GM19372 (cell line): ENCODE measurements at regions not wholly inside any gene's neighbourhood (a gene's known extent, or its start where the extent isn't known, plus 50 kb on each side); places are given as distances from the start of the nearest gene placed in this dataset.

Experiments
- ATAC-seq: cut with Tn5 transposase; IDR thresholded peaks from one replicate; pipeline ENCODE4 v1.9.1; 2021; ENCODE audit warnings: mild to moderate bottlenecking, low read depth, moderate library complexity; ENCODE audit not compliant: unreplicated experiment

DNA sequence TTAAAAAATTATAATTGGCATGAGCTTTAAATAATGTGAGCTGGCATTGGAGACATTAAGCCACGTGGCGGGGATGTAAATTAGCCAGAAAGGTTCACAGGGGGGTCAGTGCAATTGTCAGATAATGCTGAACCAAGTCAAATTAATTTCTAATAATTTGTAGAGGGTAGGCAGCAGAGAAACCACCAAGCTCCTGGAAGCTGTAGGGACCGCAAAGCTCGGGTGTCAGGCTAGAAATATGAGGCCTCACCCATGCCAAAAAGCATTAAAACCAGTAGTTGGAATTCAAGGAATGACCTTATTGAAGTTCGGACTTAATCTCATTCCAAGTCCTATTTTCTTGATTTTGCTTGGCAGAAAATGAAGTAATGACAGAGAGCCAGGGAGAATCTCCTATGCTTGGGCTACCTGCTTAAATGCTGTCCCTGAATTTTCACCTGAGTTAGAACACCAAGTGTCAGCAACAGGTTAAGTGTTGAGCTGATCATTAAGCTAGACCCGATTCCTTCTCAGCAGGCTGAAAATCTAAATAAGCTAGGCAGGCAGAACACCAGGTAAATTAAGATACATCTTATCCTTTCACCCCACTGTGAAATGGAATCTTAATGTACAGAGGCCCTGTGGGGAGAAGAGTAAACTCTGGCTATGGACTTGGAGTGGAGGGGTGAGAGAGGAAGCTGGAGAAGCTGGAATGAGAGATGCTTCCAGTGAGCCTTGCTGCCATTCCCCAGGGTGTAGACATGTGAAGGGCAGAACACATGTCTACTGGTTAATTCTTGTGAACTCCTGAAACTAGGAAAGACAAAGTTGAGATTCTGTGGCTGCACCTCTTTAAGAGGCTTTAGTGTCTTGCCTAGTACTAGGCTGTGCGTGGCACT is 520.0 kb downstream of the SLC4A3 start:
- ATAC-seq, result no peak

DNA sequence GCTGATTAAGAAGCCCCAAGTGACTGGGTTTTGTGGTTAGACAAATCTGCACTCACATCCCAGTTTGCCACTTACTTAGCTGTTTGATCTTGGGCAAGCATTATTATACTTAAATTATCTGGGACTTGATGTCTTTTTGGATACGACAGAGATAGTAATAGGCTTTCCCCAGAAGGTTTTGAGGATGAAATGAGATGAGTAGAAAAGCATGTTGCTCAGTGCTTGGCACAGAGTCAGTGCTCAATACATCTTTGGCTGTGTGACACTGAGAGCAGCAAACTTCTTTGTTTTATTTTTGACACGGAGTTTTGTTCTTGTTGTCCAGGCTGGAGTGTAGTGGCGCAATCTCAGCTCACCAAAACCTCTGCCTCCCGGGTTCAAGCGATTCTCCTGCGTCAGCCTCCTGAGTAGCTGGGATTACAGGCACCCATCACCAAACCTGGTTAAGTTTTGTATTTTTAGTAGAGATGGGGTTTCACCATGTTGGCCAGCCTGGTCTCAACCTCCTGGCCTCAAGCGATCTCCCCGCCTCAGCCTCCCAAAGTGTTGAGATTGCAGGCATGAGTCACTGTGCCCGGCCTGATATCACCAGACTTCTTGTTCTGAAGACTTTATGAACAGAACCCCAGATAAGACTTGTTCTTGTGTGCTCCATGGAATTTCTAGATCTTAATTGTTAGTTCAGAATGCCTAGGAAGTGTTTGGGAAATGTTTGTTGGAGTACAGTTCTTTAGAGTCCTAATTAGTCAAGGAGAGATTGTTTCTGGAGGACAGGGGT is 521.2 kb downstream of the SLC4A3 start:
- ATAC-seq, result no peak

DNA sequence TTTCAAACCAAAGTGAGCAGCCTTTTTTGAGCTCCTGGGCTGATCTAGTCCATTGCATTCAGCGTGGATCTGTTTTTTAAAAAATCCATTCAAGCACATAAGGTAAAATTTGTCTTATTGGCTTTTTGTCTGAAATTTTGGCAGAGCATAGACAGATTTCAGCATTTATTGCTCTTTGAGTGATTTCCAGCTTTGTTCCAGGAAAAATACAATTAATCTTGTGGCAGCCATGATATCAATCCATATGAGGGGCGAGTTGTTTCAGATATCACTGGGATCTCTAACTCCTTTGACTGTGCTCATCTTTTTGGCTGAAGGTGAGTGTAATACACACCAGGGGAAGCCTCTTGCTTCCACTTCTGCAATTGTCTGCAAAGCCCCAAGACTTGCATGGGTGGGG is 523.9 kb downstream of the SLC4A3 start:
- ATAC-seq, result no peak

DNA sequence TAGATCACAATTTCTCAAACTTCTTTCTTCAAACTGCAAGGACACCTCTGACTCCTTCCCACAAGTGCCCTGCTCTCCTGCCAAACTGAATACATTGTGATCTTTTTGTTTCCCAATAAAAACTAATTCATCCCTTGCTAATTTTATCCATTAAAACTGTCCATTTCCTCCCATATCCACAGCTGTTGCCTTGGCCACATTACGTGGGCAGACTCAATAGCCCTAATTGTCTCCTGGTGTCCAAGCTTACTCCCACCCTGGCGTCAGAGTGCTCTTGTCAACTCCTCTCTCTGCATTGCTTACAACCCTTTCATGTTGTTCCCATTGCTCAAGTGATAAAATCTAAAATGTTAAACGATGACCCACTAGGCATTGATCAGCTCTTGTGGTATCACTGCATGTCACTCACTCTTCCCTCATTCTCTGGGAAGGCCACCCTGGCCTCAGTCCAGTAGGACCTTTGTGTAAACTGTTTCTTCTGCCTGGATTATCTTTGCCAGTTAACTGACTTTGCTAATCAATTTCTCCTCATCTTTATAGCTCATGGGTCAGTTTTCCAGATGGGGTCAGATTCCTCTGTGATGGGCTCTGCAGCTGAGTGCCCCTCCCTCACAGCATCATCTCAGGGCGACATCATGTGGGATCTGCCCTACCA is 525.0 kb downstream of the SLC4A3 start:
- no peak for ATAC-seq

DNA sequence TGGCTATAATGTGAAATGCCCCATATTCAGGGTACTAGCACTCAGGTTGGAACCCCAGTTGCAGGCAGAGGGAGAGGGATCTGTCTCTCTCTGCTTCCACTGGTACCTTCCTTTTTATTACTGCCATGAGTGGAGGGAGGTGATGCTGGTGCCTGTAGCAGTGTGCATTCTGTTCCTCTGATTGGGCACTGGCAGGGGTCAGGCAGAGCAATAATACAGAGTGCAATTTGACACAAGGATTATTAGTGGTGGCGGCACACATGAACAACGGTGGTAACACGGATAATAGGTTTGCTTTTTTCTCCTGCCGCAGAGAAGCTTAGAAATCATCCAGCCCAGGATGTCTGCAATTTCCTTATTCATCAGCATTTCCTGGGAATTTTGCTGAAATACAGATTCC is 525.7 kb downstream of the SLC4A3 start:
- no peak for ATAC-seq

DNA sequence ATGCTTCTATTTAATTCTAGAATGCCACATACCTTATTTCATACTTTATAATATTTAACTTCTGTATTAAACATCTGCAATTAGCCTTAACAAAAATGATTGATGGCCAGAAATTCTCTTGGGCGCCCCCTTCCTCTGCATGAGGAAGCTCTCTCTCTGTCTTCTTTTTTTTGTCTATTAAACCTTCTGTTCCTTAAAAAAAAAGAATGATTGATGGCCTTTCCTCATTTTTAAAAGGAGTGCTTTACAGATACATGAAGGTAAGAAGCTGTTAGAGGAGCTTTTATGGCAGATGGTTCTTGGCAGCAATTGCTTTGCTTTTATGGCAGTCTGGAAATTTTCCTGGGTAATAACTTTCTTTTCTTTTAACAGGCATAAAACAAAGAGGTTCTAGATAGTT is 526.9 kb downstream of the SLC4A3 start:
- no peak for ATAC-seq

DNA sequence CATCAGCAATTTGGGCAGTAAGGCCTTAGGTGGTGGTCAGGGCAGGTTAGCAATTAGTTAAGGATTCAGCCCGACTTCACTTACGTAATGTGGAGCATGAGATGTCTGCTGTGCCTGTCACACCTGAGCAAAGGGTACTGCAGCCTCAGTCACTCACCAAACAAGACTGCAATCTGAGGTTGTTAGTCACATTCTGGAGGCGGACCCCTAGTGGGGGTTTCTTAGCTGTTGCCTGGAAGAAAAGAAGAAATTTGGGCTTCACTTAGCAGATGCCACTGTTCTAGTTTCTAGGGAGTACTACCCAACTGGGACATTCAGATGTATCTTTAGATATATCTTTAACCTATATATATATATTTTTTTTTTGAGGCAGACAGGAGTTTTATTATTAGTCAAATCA is 529.9 kb downstream of the SLC4A3 start:
- ATAC-seq, result no peak

DNA sequence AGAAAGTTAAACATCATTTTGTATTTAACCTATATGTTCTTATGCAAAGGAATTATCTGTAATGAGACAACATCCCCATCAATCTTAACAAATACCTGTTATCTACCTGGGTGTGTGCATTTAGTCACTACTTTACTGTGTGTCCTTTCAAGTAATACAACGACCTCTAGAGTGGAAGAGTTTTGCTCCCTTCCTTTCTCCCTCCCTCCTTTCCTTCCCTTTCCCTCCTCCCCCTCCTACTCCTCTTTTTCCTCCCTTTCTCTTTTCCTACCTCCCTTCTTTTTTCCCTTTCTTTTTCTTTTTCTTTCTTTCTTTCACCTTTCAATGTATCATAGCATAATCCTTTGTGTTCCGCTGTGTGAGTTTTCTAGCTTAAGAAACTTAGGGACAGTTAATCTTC is 532.3 kb downstream of the SLC4A3 start:
- ATAC-seq, result no peak

DNA sequence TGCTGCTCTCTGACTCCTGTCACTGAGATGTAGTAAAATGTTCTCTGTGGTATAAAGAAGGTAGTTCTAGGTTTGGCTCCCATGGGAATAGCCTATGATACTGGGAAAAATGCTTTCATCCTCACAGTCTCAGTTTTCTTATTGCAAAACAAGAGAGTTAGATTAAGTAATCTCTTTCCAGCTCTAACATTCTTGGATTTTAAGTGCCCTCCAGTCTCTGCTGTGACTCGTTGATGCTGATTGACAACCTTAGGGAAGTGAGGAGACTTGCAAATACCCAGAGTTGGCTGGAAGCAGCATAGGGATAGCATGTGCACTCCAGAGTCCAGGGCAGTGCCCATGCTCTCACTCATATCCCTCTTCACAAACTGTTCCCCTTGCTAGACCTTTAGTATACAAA is 534.9 kb downstream of the SLC4A3 start:
- no peak for ATAC-seq

DNA sequence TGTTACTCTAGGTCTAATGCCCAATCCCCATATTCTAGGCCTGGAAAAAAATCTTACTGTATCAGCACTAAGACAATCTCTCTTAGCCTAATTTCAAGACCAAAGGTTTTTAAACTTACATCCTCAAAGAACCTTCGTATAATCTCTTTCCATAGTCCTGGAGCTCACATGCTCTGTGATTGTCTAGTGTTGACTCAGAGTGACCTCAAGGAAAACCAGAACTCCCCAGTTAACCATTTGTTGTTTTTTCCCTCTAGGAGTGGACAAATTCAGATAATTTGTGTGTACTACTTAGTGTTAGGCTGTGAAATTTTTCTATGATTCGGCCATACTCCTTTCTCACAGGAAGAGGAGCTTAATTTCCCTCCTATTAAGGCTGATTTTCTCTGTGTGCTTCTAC is 536.1 kb downstream of the SLC4A3 start:
- no peak for ATAC-seq

DNA sequence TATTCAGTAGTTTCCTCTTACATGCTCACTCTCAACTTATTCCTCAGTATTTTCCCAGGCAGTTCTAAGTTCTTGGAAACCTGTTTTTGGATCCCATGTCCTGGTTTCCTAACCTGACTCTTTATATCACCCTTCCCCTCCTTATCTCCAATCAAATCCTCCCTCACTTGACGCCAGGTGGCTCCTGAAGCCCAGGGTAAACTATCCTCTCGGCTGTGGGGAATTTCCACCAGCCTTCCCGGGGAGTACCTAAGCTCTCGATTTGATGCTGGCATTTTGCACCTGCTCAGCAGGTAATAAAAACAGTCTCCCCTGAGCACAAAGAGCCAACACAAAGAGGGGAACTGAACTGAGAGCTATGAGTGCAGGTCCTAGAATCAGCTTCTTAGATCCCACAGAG is 538.0 kb downstream of the SLC4A3 start:
- no peak for ATAC-seq

DNA sequence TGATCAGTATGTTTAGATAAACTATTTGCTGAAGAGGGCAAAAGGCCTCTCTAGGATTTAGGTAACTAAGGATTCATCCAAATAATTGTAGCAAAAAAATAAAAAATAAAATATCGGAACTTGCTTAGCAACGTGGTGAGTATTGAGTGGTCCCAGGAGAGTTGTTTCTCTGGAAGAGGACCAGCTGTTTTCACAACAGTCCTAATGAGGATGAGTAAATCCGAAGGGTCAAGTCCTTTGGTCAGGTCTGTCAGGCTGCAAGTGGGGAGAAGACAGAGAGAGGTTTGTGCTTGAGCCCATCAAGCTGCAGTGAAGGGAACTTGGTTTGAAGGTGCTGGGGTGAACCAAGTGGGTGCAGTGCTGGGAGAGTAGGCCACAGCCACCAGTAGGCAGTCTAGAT is 539.2 kb downstream of the SLC4A3 start:
- no peak for ATAC-seq

DNA sequence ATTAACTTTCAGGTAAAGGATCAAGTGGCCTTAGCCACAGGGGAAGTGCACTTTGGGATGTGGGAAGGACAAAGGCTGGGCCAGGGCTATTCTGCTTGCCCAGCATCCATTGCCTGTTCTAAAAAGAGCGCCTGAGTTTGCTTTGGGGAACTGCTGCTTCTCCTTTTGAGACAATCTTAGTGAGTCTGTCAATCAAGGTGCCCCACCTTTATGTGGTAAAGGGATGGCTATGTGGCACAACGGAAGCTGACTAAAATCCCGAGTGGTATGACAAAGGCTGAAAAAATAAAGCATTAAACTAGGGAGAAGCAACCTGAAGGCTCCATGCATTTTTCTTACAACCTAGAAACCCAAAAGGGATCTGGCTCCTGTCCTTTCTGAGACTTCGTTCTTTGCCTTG is 540.5 kb downstream of the SLC4A3 start:
- no peak for ATAC-seq

DNA sequence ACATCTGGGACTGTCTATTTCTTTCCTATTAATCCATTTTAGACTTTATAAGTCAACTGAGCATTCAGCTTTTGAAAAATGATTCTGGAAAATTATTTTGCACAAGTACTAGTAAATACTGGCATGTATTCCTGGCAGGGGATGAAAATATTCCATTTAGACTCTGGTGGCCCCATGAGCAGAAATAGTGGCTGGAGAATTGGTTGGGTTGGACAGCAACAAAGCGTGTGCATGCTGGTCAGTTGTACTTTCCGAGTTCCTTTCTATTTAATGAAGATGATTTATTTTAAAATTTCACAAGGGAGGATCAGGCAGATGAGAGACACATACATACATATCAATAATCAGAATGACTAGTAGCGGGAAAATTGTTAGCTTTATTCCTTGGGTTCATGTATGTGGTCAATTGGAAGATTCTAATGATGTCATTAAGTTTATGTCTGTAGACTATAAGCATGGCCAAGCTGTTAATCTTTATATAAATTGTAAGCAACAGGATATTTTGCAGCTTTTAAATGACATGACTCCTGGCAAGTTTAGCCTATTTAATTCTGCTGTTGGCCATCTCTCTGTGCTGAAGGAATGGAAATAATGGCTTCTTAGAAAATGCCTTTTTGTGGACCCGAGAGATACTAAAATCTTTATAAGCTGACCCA is 541.6 kb downstream of the SLC4A3 start:
- ATAC-seq, result no peak

DNA sequence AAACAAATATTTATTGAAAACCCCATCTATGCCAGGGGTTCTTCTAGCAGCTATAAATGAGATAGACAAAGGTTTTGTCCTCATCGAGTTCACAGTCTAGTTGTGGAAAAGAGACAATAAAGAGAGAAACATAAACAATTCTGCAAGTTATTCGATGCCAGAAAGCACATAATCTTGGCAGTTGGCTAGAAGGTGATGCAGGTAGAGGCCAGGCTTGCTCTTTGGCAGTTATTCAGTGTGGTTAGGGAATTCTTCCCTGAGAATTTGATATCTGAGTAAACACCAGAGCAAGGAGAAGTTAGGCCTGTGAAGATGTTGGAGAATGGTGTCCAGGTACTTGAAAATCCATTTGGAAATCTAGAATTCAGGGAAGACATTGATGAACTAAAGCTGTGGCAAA is 547.4 kb downstream of the SLC4A3 start:
- no peak for ATAC-seq

DNA sequence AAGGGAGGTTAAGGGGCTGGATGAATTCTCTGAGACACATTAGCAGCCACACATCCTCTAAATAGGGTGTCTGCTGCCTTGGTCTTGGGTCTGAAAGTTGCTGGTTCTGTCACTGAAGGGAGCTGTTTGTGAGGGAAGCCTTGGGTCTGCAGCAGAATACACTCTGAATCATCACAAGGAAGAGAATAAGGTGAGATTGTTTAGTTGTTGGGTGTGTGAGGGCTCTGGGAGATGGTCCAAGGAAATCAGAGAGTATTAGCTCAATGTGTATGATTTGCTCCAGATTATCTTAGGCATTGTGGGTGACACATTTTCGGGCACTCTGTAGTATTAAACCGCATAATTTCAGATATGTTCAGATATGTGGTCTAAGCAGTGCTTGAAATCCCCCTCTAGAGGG is 548.5 kb downstream of the SLC4A3 start:
- ATAC-seq, result no peak

DNA sequence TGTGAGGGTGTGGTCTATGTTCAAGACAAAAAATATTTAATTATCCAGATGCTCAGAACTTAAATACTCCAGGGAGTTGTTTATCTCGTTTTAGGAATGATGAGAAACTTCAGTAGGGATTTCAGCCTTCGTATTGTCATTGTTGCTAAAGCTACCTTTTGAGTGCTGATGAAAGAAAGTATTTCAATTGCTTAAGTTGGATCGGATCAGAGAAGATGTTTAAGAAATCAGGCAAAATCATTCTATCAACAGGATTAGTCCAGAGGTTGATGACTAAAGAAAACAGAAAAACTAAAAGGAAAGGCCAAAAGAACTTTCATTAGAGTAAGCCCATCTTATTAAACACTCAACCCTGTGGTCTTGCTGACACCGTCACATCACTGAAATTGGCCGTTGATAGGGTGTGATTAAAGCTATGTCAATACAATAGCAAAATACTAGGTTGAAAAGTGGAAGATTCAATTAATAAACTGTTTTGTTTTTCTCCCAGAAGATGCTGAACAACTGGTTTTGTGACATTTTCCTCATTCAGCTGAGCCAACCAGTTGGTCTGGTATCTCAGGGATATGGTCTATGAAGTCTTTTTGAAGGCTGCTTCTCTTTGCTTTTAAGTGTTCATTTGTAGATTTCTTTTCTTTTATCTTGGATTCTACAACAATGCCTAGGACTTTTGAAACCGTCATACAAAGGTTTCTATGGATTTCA is 551.7 kb downstream of the SLC4A3 start:
- ATAC-seq, result no peak

DNA sequence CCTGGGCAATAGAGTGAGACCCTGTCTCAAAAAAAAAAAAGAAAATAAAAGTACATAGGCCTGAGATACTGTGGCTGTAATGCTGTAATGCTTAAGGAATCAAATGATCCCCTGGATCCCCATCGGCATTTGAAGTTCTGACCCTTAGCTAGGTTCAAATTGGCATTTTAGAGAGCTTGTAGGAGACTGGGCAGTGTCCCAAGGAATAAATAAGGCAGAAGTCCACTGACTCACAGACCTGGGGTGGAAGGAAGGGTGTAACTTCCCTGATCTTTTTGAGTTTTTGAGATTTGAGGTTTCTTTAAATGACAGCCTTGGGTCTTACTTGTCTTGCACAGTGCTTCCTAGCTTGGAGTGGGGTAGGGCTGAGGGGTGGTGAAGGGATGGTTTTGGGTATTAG is 553.7 kb downstream of the SLC4A3 start:
- no peak for ATAC-seq

DNA sequence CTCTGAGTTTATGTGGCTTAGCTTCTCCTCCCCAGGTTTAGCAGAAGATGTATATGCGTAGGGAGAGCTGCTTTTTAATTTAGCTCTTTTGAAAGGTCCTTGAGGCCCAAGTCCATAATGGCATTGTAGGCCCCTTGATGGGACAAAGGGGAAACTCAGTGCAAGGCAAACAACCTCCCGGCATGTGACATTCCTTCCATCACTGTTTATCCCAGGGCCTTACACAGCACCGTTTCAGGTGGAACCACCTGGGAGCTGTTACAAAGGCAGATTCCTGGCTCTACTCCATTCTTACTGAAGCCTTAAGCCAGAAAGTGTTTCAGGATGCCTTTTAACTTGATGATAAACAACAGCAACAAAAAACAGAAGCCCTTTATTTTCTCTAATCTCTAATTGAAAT is 555.4 kb downstream of the SLC4A3 start:
- ATAC-seq, result no peak

DNA sequence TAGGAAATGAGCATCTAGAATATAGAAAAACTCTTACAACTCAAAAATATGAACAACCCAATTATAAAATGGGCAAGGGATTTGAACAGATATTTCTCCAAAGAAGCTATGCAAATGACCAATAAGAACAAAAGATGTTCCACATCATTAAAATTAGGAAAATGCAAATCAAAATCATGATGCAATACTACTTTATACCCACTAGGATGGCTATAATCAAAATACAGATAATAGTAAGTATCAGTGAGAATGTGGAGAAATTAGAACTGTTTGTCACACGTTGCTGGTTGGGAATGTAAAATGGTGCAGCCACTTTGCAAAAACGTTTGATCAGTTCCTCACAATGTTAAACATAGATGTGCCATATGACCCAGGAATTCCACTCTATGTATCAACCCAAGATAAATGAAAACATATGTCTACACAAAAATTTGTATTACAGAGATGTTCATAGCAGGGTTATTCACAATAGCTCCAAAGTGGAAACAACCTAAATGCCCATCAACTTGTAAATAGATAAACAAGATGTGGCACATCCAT is 558.4 kb downstream of the SLC4A3 start:
- ATAC-seq, result no peak
